ENCODE measurements at regions not wholly inside any gene's neighbourhood (a gene's known extent, or its start where the extent isn't known, plus 50 kb on each side); places are given as distances from the start of the nearest gene placed in this dataset.

DNA sequence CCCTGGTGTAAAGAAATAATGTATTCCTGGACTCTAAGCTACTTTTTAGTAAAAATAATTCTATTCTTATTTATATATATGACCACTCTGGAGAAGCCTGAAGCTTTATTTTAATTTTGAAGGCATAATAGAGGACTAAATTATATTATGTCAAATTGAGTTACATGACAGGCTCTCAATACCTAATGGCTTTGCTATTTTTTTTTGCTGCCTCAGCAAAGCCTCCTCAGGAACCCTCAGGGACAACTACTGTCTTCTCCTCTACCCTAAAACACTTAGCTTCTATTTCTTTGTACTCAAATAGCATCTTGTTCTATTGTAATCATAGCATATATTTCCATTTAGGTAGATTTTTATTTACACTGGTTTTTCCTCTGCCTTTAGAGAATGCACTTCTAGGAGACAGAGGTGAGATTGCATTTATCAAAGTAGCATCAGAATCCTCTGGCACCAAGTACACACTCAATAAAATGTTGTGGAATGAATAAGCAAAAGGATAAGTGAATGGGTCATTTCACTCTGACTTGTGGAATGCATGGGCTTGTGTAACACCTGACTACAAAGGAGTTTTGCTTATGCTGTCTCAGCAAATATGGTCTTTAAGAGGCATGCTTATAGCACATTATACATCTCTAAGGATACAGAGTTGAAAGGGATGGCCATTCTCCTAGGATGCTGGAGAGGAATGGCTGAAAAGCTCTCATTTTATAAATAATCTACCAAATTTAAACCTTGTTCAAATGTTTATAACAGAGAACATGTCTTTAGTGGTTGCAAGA, 605.2 kb downstream of the KCNJ2 start:
- H3K9me1 ChIP-seq (replicated peaks; ENCODE audit: control insufficient read depth, extremely low read depth, insufficient read depth, low read length): no peaks in the 10 kb centered on the region
- H3K4me1 ChIP-seq (ENCODE audit: control insufficient read depth, extremely low read depth, insufficient read depth, low read length): no peaks in the 10 kb centered on the region
- H3K4me3 ChIP-seq (replicated peaks in 1 of 3; ENCODE audit: insufficient read depth in 1 of 3, low read depth in 1 of 3, low read length in 3 of 3): no peak overlapping the region
- no peak overlapping the region for H3K27ac ChIP-seq (ENCODE audit: insufficient read depth, low read depth, low read length)
- H3K4me2 ChIP-seq (ENCODE audit: insufficient read depth, low read length): no peak overlapping the region
- DNase-seq (ENCODE audit: low read depth, low spot score) (no peak), FAIRE-seq (no peak)
- ChIA-PET POLR2A (no interaction called here), CTCF (no interaction called here)
- no peaks in the 10 kb centered on the region for H3K79me2 ChIP-seq (ENCODE audit: control insufficient read depth, insufficient read depth, low read length)
- no peak overlapping the region for H2AFZ ChIP-seq (ENCODE audit: low read depth, low read length)
- no TSS peak for BruUV-seq (replicated peaks)
- intact Hi-C loops (cut with micrococcal nuclease): no loop called here
- TF ChIP-seq POLR2AphosphoS5 (IDR thresholded peaks at IDR 0.05; ENCODE audit: insufficient read depth, low read depth, low read length): no peak
- no peak for TF ChIP-seq JUN (IDR thresholded peaks at IDR 0.05; ENCODE audit: borderline replicate concordance, insufficient read depth, insufficient read length, low read depth)
- TF ChIP-seq EZH2 (IDR thresholded peaks at IDR 0.05; ENCODE audit: borderline replicate concordance, low read depth, low read length, severe bottlenecking): no peak
- TF ChIP-seq, protein P1, sequence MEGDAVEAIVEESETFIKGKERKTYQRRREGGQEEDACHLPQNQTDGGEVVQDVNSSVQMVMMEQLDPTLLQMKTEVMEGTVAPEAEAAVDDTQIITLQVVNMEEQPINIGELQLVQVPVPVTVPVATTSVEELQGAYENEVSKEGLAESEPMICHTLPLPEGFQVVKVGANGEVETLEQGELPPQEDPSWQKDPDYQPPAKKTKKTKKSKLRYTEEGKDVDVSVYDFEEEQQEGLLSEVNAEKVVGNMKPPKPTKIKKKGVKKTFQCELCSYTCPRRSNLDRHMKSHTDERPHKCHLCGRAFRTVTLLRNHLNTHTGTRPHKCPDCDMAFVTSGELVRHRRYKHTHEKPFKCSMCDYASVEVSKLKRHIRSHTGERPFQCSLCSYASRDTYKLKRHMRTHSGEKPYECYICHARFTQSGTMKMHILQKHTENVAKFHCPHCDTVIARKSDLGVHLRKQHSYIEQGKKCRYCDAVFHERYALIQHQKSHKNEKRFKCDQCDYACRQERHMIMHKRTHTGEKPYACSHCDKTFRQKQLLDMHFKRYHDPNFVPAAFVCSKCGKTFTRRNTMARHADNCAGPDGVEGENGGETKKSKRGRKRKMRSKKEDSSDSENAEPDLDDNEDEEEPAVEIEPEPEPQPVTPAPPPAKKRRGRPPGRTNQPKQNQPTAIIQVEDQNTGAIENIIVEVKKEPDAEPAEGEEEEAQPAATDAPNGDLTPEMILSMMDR (IDR thresholded peaks at IDR 0.05; ENCODE audit: extremely low read depth in 1 of 2, insufficient read depth in 1 of 2, low read depth in 1 of 2, low read length in 2 of 2): no peak
- TF ChIP-seq POLR2A (IDR thresholded peaks at IDR 0.05; ENCODE audit: low read depth, low read length): no peak
- no peak for TF ChIP-seq GATA2 (IDR thresholded peaks at IDR 0.05; ENCODE audit: insufficient read depth, insufficient read length, low read depth, low read length)
- H3K36me3 ChIP-seq (ENCODE audit: control insufficient read depth in 2 of 2, extremely low read depth in 1 of 2, insufficient read depth in 2 of 2, low read length in 2 of 2): no peaks in the 10 kb centered on the region
- no peak overlapping the region for H3K9ac ChIP-seq (replicated peaks; ENCODE audit: extremely low read depth, insufficient read depth, low read length)
- no peaks in the 10 kb centered on the region for H3K27me3 ChIP-seq (ENCODE audit: control insufficient read depth in 2 of 2, insufficient read depth in 2 of 2, low read length in 2 of 2)
- H3K9me3 ChIP-seq (replicated peaks; ENCODE audit: control insufficient read depth, insufficient read depth, low read length): no peaks in the 10 kb centered on the region
- dilution Hi-C loops (cut with MboI; ENCODE audit: extremely low pct_ligation_motif_present, low sequenced_read_pairs): no loop called here
- no peaks in the 10 kb centered on the region for H4K20me1 ChIP-seq (replicated peaks; ENCODE audit: control insufficient read depth, extremely low read depth, insufficient read depth, low read length)

Data from endothelial cell of umbilical vein (primary cell).